IMR-90 (cell line): ENCODE measurements at regions not wholly inside any gene's neighbourhood (a gene's known extent, or its start where the extent isn't known, plus 50 kb on each side); places are given as distances from the start of the nearest gene placed in this dataset.

Source experiments
- CEBPB ChIP-seq: IDR thresholded peaks from 2 replicates; pipeline ENCODE4 v1.6.1; 2012; ENCODE audit warnings: low read depth, low read length, improper control_type of control experiment
- CHD1 ChIP-seq: IDR thresholded peaks from 2 replicates; pipeline ENCODE4 v1.6.1; 2012; ENCODE audit warnings: low read depth, low read length, improper control_type of control experiment
- FOS ChIP-seq: fragments of 150-350 bp; IDR thresholded peaks from 2 replicates; pipeline ENCODE4 v1.6.1; 2016; ENCODE audit warnings: low read depth, low read length
- MAFK ChIP-seq: IDR thresholded peaks from 2 replicates; pipeline ENCODE4 v1.6.1; 2012; ENCODE audit warnings: low read depth, low read length, improper control_type of control experiment
- MAZ ChIP-seq: IDR thresholded peaks from 2 replicates; pipeline ENCODE4 v1.6.1; 2012; ENCODE audit warnings: low read depth, mild to moderate bottlenecking, low read length, improper control_type of control experiment, moderate library complexity, borderline replicate concordance
- MXI1 ChIP-seq: IDR thresholded peaks from 2 replicates; pipeline ENCODE4 v1.6.1; 2012; ENCODE audit warnings: low read depth, mild to moderate bottlenecking, low read length, moderate library complexity, borderline replicate concordance
- NFE2L2 ChIP-seq: fragments of 150-350 bp; IDR thresholded peaks from 2 replicates; pipeline ENCODE4 v1.6.1; 2016; ENCODE audit warnings: low read depth, mild to moderate bottlenecking, low read length
- POLR2A ChIP-seq: IDR thresholded peaks from 2 replicates; pipeline ENCODE4 v1.6.1; 2012; ENCODE audit warnings: mild to moderate bottlenecking, low read depth, low read length
- RAD21 ChIP-seq: IDR thresholded peaks from 2 replicates; pipeline ENCODE4 v1.6.1; 2012; ENCODE audit warnings: low read length, improper control_type of control experiment
- RCOR1 ChIP-seq: IDR thresholded peaks from 2 replicates; pipeline ENCODE4 v1.6.1; 2012; ENCODE audit warnings: mild to moderate bottlenecking, low read length, improper control_type of control experiment; ENCODE audit not compliant: insufficient replicate concordance
- SMC3 ChIP-seq: fragments of 150-350 bp; IDR thresholded peaks from 2 replicates; pipeline ENCODE4 v1.6.1; 2016; ENCODE audit warnings: low read depth, mild to moderate bottlenecking, antibody characterized with exemption, low read length, moderate library complexity
- USF2 ChIP-seq: fragments of 150-350 bp; IDR thresholded peaks from 2 replicates; pipeline ENCODE4 v1.6.1; 2017; ENCODE audit warnings: mild to moderate bottlenecking, antibody characterized with exemption, low read length, low read depth
- TF ChIP-seq, protein P1 (sequence below): conservative IDR thresholded peaks from 2 replicates; pipeline ENCODE4 v1.5.1; 2012; ENCODE audit warnings: mild to moderate bottlenecking, low read depth, low read length, improper control_type of control experiment

DNA sequence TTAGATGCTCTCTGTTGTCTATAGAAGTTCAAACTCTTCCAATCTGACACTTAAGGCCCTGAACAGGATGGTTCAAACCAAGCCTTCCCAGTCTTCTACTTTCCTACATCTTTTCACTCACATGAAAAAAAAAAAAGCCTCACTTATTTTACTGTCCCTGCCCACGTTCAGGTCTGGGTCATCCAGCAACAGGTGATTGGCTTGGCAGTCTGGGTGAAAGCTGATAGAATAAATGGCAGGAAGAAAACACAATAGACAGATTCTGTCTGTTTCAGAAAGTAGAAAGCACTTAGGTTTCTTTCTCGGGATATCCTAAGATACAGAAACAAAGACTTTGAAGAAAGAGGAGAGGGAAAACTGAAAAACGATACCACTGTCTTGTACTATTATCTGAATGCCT, 61.8 kb upstream of the HSF2 start:
- TF ChIP-seq, protein P1, sequence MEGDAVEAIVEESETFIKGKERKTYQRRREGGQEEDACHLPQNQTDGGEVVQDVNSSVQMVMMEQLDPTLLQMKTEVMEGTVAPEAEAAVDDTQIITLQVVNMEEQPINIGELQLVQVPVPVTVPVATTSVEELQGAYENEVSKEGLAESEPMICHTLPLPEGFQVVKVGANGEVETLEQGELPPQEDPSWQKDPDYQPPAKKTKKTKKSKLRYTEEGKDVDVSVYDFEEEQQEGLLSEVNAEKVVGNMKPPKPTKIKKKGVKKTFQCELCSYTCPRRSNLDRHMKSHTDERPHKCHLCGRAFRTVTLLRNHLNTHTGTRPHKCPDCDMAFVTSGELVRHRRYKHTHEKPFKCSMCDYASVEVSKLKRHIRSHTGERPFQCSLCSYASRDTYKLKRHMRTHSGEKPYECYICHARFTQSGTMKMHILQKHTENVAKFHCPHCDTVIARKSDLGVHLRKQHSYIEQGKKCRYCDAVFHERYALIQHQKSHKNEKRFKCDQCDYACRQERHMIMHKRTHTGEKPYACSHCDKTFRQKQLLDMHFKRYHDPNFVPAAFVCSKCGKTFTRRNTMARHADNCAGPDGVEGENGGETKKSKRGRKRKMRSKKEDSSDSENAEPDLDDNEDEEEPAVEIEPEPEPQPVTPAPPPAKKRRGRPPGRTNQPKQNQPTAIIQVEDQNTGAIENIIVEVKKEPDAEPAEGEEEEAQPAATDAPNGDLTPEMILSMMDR = no peak
- TF ChIP-seq CEBPB (no peak), POLR2A (no peak), FOS (no peak), SMC3 (no peak), USF2 (no peak), MXI1 (no peak), RAD21 (no peak), RCOR1 (no peak), CHD1 (no peak), MAFK (no peak), MAZ (no peak), NFE2L2 (no peak)
